C4-2B (cell line): ENCODE measurements at regions not wholly inside any gene's neighbourhood (a gene's known extent, or its start where the extent isn't known, plus 50 kb on each side); places are given as distances from the start of the nearest gene placed in this dataset.

Source experiments
- H3K27ac ChIP-seq: fragments of 450-650 bp; 2 replicates; pipeline ENCODE4 v1.5.1; 2017
- CTCF ChIP-seq: fragments of 450-650 bp; conservative IDR thresholded peaks from 2 replicates; pipeline ENCODE4 v1.5.1; 2017; ENCODE audit warnings: mild to moderate bottlenecking
- ZFX ChIP-seq: fragments of 450-650 bp; IDR thresholded peaks from 2 replicates; pipeline ENCODE4 v1.6.1; 2017

DNA sequence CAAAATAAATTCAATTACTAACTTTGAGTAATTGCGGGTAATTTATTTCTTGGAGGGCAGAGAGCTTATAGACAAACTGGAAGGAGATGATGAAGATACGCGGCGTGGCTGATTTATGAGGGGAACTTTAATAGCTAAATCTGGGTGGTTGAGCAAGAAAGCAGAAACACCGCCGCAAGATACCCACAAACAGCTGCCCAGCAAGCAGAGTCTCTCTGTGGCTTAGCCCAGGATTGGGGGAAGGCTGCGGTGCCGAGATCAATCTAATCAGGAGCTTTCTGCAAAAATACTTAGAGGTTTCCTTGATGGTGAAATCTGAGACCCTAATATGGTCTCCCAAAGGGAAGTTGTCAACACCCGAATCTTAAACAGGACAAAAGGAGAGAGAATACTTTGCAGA is 94.9 kb upstream of the MGMT start:
- no peak overlapping the region for H3K27ac ChIP-seq
- no peak for TF ChIP-seq CTCF
- no peak for TF ChIP-seq ZFX

GRCh38 chr10:129373231-129373630 is 93.8 kb upstream of the MGMT start:
- TF ChIP-seq CTCF (no peak), ZFX (no peak)
- no peak overlapping the region for H3K27ac ChIP-seq

GRCh38 chr10:129373718-129374117 is 93.3 kb upstream of the MGMT start:
- TF ChIP-seq ZFX: no peak
- no peak for TF ChIP-seq CTCF

DNA sequence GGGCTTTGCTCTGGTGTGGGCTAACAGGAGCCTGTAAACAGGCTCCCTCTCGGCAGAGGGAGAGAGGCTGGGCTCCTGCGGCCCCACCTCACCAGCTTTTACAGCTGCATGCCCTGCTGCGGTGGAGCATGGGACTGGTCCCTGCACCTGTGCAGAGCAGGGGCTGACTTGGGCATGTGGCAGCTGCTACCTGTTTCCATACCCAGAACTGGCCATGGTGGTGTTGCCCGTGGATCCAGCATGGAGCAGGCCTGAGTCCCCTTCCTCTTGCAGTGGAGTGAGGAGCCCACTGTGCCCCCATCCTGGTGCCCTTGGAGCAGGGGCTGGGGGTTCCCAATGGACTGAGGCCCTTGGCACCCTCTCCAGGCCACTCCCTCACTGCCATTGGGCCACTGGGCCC is 91.9 kb upstream of the MGMT start:
- H3K27ac ChIP-seq: no peak overlapping the region
- no peak for TF ChIP-seq ZFX
- TF ChIP-seq CTCF: no peak

More at GRCh38 chr10:129373718-129374117, 93.3 kb upstream of the MGMT start:
- H3K27ac ChIP-seq: no peak overlapping the region

GRCh38 chr10:129375912-129376311 is 91.1 kb upstream of the MGMT start:
- TF ChIP-seq ZFX: no peak
- no peak for TF ChIP-seq CTCF
- no peak overlapping the region for H3K27ac ChIP-seq

DNA sequence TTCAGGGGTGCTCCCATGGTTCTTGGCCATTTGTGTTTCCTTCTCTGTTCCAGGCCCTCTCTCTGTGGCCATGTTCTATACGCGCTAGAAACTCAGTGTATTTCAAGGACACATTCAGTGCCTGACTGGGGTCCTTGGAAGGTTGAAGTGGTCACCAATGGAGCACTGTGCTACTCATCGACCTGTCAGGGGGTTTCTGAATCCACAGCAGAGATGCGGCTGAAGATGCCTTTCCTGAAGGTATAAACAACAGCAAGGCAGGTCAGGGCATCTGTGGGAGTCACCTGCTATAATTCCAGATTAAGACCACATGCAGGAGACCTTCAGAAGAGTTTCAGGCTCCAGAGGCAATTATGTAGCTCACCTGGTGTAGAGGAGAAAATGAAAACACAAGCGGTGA is 86.8 kb upstream of the MGMT start:
- TF ChIP-seq ZFX (no peak), CTCF (no peak)
- H3K27ac ChIP-seq: no peak overlapping the region

- TF ChIP-seq ZFX: no peak
- no peak for TF ChIP-seq CTCF
- H3K27ac ChIP-seq: no peak overlapping the region
Observed at GRCh38 chr10:129381741-129382140, 85.3 kb upstream of the MGMT start.
